H9 (cell line): ENCODE measurements at regions not wholly inside any gene's neighbourhood (a gene's known extent, or its start where the extent isn't known, plus 50 kb on each side); places are given as distances from the start of the nearest gene placed in this dataset.

Experiments used
- DNase-seq: peaks from one replicate; pipeline ENCODE4 v3.0.0-alpha.2; 2017
- H2AFZ ChIP-seq: one replicate; pipeline ENCODE4 v1.6.1; 2013; ENCODE audit warnings: mild to moderate bottlenecking, low read length, control low read depth, moderate library complexity
- H2AK5ac ChIP-seq: 2 replicates; pipeline ENCODE4 v1.6.1; 2013; ENCODE audit warnings: low read length, control low read depth, mixed read lengths; ENCODE audit not compliant: insufficient read length
- H2BK120ac ChIP-seq: one replicate; pipeline ENCODE4 v1.6.1; 2013; ENCODE audit warnings: low read depth, mild to moderate bottlenecking, low read length, control low read depth, inconsistent platforms; ENCODE audit not compliant: poor library complexity, severe bottlenecking
- H2BK12ac ChIP-seq: 2 replicates; pipeline ENCODE4 v1.6.1; 2013; ENCODE audit warnings: low read length, control low read depth, mixed read lengths, low read depth; ENCODE audit not compliant: insufficient read length
- H2BK15ac ChIP-seq: 2 replicates; pipeline ENCODE4 v1.6.1; 2013; ENCODE audit warnings: low read depth, low read length, control low read depth
- H2BK20ac ChIP-seq: one replicate; pipeline ENCODE4 v1.6.1; 2013; ENCODE audit warnings: low read depth, mild to moderate bottlenecking, low read length, control low read depth, inconsistent platforms; ENCODE audit not compliant: poor library complexity, severe bottlenecking
- H2BK5ac ChIP-seq: 2 replicates; pipeline ENCODE4 v1.6.1; 2013; ENCODE audit warnings: low read length, control low read depth, mixed read lengths; ENCODE audit not compliant: insufficient read length
- H3K14ac ChIP-seq: 2 replicates; pipeline ENCODE4 v1.6.1; 2013; ENCODE audit warnings: low read length, control low read depth; ENCODE audit not compliant: insufficient read depth
- H3K18ac ChIP-seq: 2 replicates; pipeline ENCODE4 v1.6.1; 2013; ENCODE audit warnings: low read depth, mild to moderate bottlenecking, mixed read lengths, low read length, control low read depth; ENCODE audit not compliant: insufficient read length
- H3K23ac ChIP-seq: 2 replicates; pipeline ENCODE4 v1.6.1; 2013; ENCODE audit warnings: low read length, control low read depth, mixed read lengths, low read depth; ENCODE audit not compliant: insufficient read length
- H3K23me2 ChIP-seq: 2 replicates; pipeline ENCODE4 v1.6.1; 2013; ENCODE audit warnings: low read depth, mild to moderate bottlenecking, mixed read lengths, low read length, control low read depth; ENCODE audit not compliant: insufficient read length, poor library complexity, severe bottlenecking
- H3K27ac ChIP-seq: 2 replicates; pipeline ENCODE4 v1.5.1; 2013; ENCODE audit warnings: low read length, control low read depth, mixed read lengths, low read depth; ENCODE audit not compliant: insufficient read length
- H3K27me3 ChIP-seq: 2 replicates; pipeline ENCODE4 v1.6.1; 2013; ENCODE audit warnings: low read length, control low read depth, inconsistent platforms; ENCODE audit not compliant: insufficient read depth
- H3K4ac ChIP-seq: 2 replicates; pipeline ENCODE4 v1.6.1; 2013; ENCODE audit warnings: low read depth, mild to moderate bottlenecking, control low read depth, inconsistent platforms, low read length, moderate library complexity
- H3K4me1 ChIP-seq: 2 replicates; pipeline ENCODE4 v1.6.1; 2013; ENCODE audit warnings: low read length, control low read depth, inconsistent platforms; ENCODE audit not compliant: insufficient read depth
- H3K4me2 ChIP-seq: 2 replicates; pipeline ENCODE4 v1.6.1; 2013; ENCODE audit warnings: low read length, control low read depth, mixed read lengths; ENCODE audit not compliant: insufficient read length, insufficient read depth
- H3K56ac ChIP-seq: 2 replicates; pipeline ENCODE4 v1.6.1; 2013; ENCODE audit warnings: low read depth, mild to moderate bottlenecking, mixed read lengths, low read length, control low read depth; ENCODE audit not compliant: insufficient read length
- H3K79me1 ChIP-seq: 2 replicates; pipeline ENCODE4 v1.6.1; 2013; ENCODE audit warnings: low read depth, mild to moderate bottlenecking, moderate library complexity, low read length, control low read depth, inconsistent platforms; ENCODE audit not compliant: insufficient read depth, poor library complexity, severe bottlenecking
- H3K79me2 ChIP-seq: 2 replicates; pipeline ENCODE4 v1.6.1; 2013; ENCODE audit warnings: low read length, control low read depth, inconsistent platforms; ENCODE audit not compliant: insufficient read depth
- H3K9ac ChIP-seq: 2 replicates; pipeline ENCODE4 v1.6.1; 2013; ENCODE audit warnings: low read length, control low read depth, mixed read lengths; ENCODE audit not compliant: insufficient read length; ENCODE audit errors: extremely low read depth
- H3K9me3 ChIP-seq: one replicate; pipeline ENCODE4 v1.6.1; 2013; ENCODE audit warnings: low read depth, low read length, inconsistent platforms; ENCODE audit not compliant: control insufficient read depth
- H3T11ph ChIP-seq: one replicate; pipeline ENCODE4 v1.6.1; 2013; ENCODE audit warnings: mild to moderate bottlenecking, low read length, control low read depth, inconsistent platforms
- H4K20me1 ChIP-seq: one replicate; pipeline ENCODE4 v1.6.1; 2013; ENCODE audit not compliant: control insufficient read depth, insufficient read length, insufficient read depth
- H4K5ac ChIP-seq: 2 replicates; pipeline ENCODE4 v1.6.1; 2013; ENCODE audit warnings: low read depth, mild to moderate bottlenecking, mixed read lengths, low read length, control low read depth; ENCODE audit not compliant: insufficient read length
- H4K8ac ChIP-seq: replicated peaks from 2 replicates; pipeline ENCODE4 v1.6.1; 2013; ENCODE audit warnings: low read length, control low read depth, mixed read lengths, low read depth; ENCODE audit not compliant: insufficient read length
- H4K91ac ChIP-seq: 2 replicates; pipeline ENCODE4 v1.6.1; 2013; ENCODE audit warnings: low read depth, mild to moderate bottlenecking, moderate library complexity, mixed read lengths, low read length, control low read depth; ENCODE audit not compliant: insufficient read length
- H3K27ac Mint-ChIP-seq, 3 experiments: 2 replicates in 2 of 3; 3 replicates in 1 of 3; pipeline ENCODE4 v1.8.0; 2020 to 2021; ENCODE audit warnings: mixed read lengths in 3 of 3, mild to moderate bottlenecking in 1 of 3, moderate library complexity in 1 of 3
- H3K27me3 Mint-ChIP-seq: 2 replicates; pipeline ENCODE4 v1.8.0; 2021; ENCODE audit warnings: low read depth, mild to moderate bottlenecking, moderate library complexity, mixed read lengths
- H3K36me3 Mint-ChIP-seq, 3 experiments: 2 replicates in 2 of 3; 3 replicates in 1 of 3; pipeline ENCODE4 v1.8.0; 2020 to 2021; ENCODE audit warnings: low read depth in 3 of 3, mixed read lengths in 3 of 3; ENCODE audit not compliant: insufficient read depth in 1 of 3
- H3K4me1 Mint-ChIP-seq, 2 experiments: 2 replicates each; pipeline ENCODE4 v1.8.0; 2020; ENCODE audit warnings: mixed read lengths in 2 of 2
- H3K4me3 Mint-ChIP-seq, 2 experiments: 2 replicates in 1 of 2; 3 replicates in 1 of 2; pipeline ENCODE4 v1.8.0; 2020 to 2021; ENCODE audit warnings: mild to moderate bottlenecking in 2 of 2, mixed read lengths in 2 of 2, moderate library complexity in 1 of 2
- H3K9me3 Mint-ChIP-seq, 2 experiments: 2 replicates in 1 of 2; 3 replicates in 1 of 2; pipeline ENCODE4 v1.8.0; 2020; ENCODE audit warnings: mild to moderate bottlenecking in 2 of 2, mixed read lengths in 2 of 2, moderate library complexity in 1 of 2
- WGBS: extraction: QIAGEN DNeasy Blood & Tissue Kit; methylation state at CpG from one replicate; pipeline ENCODE4 v1.1.7; 2013; ENCODE audit warnings: missing lambda C conversion rate, low lambda C conversion rate, mixed read lengths; ENCODE audit not compliant: insufficient read length; ENCODE audit errors: extremely low coverage; 5-methylcytosine and 5-hydroxymethylcytosine counted together
- TF ChIP-seq, protein P1 (sequence below): fragments of 200-600 bp; sonication (generic); conservative IDR thresholded peaks from 3 replicates; pipeline ENCODE4 v1.8.0; 2021; ENCODE audit warnings: antibody characterized with exemption, mild to moderate bottlenecking

DNA sequence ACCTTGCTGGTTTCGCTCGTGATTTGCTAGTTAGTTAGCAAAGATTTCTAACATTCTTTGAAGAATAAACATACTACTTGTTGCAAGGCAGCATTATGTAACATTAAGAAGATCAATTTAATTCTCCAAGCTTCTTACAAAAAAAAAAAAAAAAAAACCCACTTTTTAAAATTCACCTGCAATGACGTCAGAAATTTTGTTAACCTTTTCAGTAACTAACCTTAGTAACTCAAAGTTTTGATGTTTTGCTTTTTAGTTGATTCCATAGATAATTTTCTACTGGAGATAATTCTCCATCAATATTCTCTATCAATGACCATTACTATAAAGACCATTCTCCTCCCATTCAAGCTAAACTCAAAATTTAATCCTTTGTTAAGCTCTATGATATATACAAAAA is 491.8 kb upstream of the TBL1XR1 start:
- no peak overlapping the region for H2BK20ac ChIP-seq
- WGBS, result no CpG with 5 or more reads among the region's 3 CpGs
- TF ChIP-seq, protein P1, sequence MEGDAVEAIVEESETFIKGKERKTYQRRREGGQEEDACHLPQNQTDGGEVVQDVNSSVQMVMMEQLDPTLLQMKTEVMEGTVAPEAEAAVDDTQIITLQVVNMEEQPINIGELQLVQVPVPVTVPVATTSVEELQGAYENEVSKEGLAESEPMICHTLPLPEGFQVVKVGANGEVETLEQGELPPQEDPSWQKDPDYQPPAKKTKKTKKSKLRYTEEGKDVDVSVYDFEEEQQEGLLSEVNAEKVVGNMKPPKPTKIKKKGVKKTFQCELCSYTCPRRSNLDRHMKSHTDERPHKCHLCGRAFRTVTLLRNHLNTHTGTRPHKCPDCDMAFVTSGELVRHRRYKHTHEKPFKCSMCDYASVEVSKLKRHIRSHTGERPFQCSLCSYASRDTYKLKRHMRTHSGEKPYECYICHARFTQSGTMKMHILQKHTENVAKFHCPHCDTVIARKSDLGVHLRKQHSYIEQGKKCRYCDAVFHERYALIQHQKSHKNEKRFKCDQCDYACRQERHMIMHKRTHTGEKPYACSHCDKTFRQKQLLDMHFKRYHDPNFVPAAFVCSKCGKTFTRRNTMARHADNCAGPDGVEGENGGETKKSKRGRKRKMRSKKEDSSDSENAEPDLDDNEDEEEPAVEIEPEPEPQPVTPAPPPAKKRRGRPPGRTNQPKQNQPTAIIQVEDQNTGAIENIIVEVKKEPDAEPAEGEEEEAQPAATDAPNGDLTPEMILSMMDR, result no peak
- Mint-ChIP-seq H3K9me3 (no peaks in the 10 kb centered on the region), H3K4me3 (no peak overlapping the region), H3K27ac (no peak overlapping the region), H3K36me3 (no peaks in the 10 kb centered on the region), H3K4me1 (peaks cover 15 to 20% of the 10 kb centered on the region in 2 experiments), H3K27me3 (no peaks in the 10 kb centered on the region)
- H2AK5ac ChIP-seq, result no peak overlapping the region
- H4K20me1 ChIP-seq, result no peaks in the 10 kb centered on the region
- H3T11ph ChIP-seq, result no peak overlapping the region
- no peak overlapping the region for H3K4me2 ChIP-seq
- H3K27ac ChIP-seq, result no peak overlapping the region
- H2BK5ac ChIP-seq, result no peak overlapping the region
- H3K27me3 ChIP-seq, result no peaks in the 10 kb centered on the region
- H3K79me1 ChIP-seq, result no peaks in the 10 kb centered on the region
- H3K56ac ChIP-seq, result no peak overlapping the region
- no peaks in the 10 kb centered on the region for H3K23me2 ChIP-seq
- no peaks in the 10 kb centered on the region for H3K79me2 ChIP-seq
- H4K5ac ChIP-seq, result no peak overlapping the region
- H2AFZ ChIP-seq, result no peak overlapping the region
- no peak overlapping the region for H3K4ac ChIP-seq
- no peak overlapping the region for H2BK15ac ChIP-seq
- no peak overlapping the region for H3K18ac ChIP-seq
- H3K9me3 ChIP-seq, result no peaks in the 10 kb centered on the region
- no peak overlapping the region for H3K23ac ChIP-seq
- H4K91ac ChIP-seq, result no peak overlapping the region
- H2BK120ac ChIP-seq, result no peak overlapping the region
- DNase-seq, result no peak
- no peak overlapping the region for H4K8ac ChIP-seq
- no peaks in the 10 kb centered on the region; the same call in 1 of the 2 replicates for H3K4me1 ChIP-seq
- no peak overlapping the region for H3K9ac ChIP-seq
- H2BK12ac ChIP-seq, result no peak overlapping the region
- no peak overlapping the region for H3K14ac ChIP-seq
